B cell (primary cell): ENCODE measurements at regions not wholly inside any gene's neighbourhood (a gene's known extent, or its start where the extent isn't known, plus 50 kb on each side); places are given as distances from the start of the nearest gene placed in this dataset.

Experiments used
- ATAC-seq: fragments of 200-7000 bp; cut with Tn5 transposase; one replicate; pipeline ENCODE4 v1.10.0; 2021; ENCODE audit warnings: low read depth, mild to moderate bottlenecking, moderate number of reproducible peaks, moderate library complexity
- CTCF ChIA-PET: fragments of 350-600 bp; sonication (Branson Sonifier 250); formaldehyde crosslinking; loops from one replicate; lab custom pipeline; 2021; ENCODE audit warnings: antibody characterized with exemption, inconsistent platforms; lab: Charles Lee
- POLR2A ChIA-PET: fragments of 350-600 bp; sonication (Branson Sonifier 250); formaldehyde crosslinking; loops from one replicate; lab custom pipeline; 2021; ENCODE audit warnings: antibody characterized with exemption; lab: Charles Lee
- DNase-seq: peaks from one replicate; pipeline ENCODE4 v3.0.0; 2013
- H2AFZ ChIP-seq: 2 replicates; pipeline ENCODE4 v1.6.1; 2012; ENCODE audit warnings: mild to moderate bottlenecking, low read depth, low read length; ENCODE audit not compliant: insufficient read depth, poor library complexity, severe bottlenecking
- H3K27ac ChIP-seq, 2 donors: 1 replicate in 1 of 2; 2 replicates in 1 of 2; pipeline ENCODE4 v1.5.1; 2012 to 2013; ENCODE audit warnings: low read length in 2 of 2, mild to moderate bottlenecking in 2 of 2, moderate library complexity in 1 of 2
- H3K27me3 ChIP-seq, 4 experiments: fragments of 200-600 bp in 1 of 4; sonication (generic) in 1 of 4; replicated peaks in 1 of 4; 1 replicate in 2 of 4; 2 replicates in 2 of 4; pipeline versions ENCODE4 v1.6.1 to v1.7.0; 2013 to 2016; ENCODE audit warnings: low read length in 3 of 4, mild to moderate bottlenecking in 2 of 4, mixed read lengths in 1 of 4, moderate library complexity in 1 of 4; ENCODE audit not compliant: insufficient read depth in 4 of 4, control insufficient read depth in 3 of 4; ENCODE audit errors: control extremely low read depth in 1 of 4
- H3K36me3 ChIP-seq, 2 experiments: replicated peaks in 1 of 2; 1 replicate in 1 of 2; 2 replicates in 1 of 2; pipeline versions ENCODE4 v1.6.1 to v1.7.1; 2013; ENCODE audit warnings: low read length in 1 of 2; ENCODE audit not compliant: insufficient read depth in 2 of 2, control insufficient read depth in 1 of 2; ENCODE audit errors: control extremely low read depth in 1 of 2, extremely low read depth in 1 of 2
- H3K4me1 ChIP-seq, 2 donors: fragments of 200-600 bp in 1 of 2; sonication (generic) in 1 of 2; 1 replicate in 1 of 2; 2 replicates in 1 of 2; pipeline versions ENCODE4 v1.5.1 to v1.6.1; 2013 to 2017; ENCODE audit warnings: low read length in 2 of 2; ENCODE audit not compliant: control insufficient read depth in 2 of 2, insufficient read depth in 2 of 2
- H3K4me2 ChIP-seq: replicated peaks from 2 replicates; pipeline ENCODE3; 2012; ENCODE audit warnings: mild to moderate bottlenecking, low read depth, low read length; ENCODE audit not compliant: poor library complexity, severe bottlenecking
- H3K4me3 ChIP-seq, 5 experiments: fragments of 200-600 bp in 1 of 5; sonication (generic) in 1 of 5; 1 replicate in 3 of 5; 2 replicates in 2 of 5; pipeline versions ENCODE4 v1.5.1 to v1.7.0; 2011 to 2016; ENCODE audit warnings: low read length in 4 of 5, mild to moderate bottlenecking in 4 of 5, low read depth in 2 of 5, control low read depth in 1 of 5, moderate library complexity in 1 of 5; ENCODE audit not compliant: insufficient read depth in 1 of 5; ENCODE audit errors: control extremely low read depth in 1 of 5, extremely low read depth in 1 of 5
- H3K79me2 ChIP-seq: fragments of 200-600 bp; sonication (generic); one replicate; pipeline ENCODE4 v1.6.0; 2016; ENCODE audit warnings: low read length; ENCODE audit not compliant: control insufficient read depth, insufficient read depth
- H3K9ac ChIP-seq: fragments of 200-600 bp; sonication (generic); 2 replicates; pipeline ENCODE4 v1.6.1; 2017; ENCODE audit warnings: mild to moderate bottlenecking, low read length, moderate library complexity
- H3K9me3 ChIP-seq, 3 donors: one replicate each; pipeline versions ENCODE4 v1.6.1 to v1.7.1; 2013; ENCODE audit warnings: low read length in 2 of 3; ENCODE audit not compliant: control insufficient read depth in 2 of 3, insufficient read depth in 1 of 3; ENCODE audit errors: control extremely low read depth in 1 of 3
- H4K20me1 ChIP-seq: 2 replicates; pipeline ENCODE4 v1.6.0; 2012; ENCODE audit warnings: mild to moderate bottlenecking, low read length; ENCODE audit not compliant: insufficient read depth, control insufficient read depth, poor library complexity, severe bottlenecking
- H3K27ac Mint-ChIP-seq: one replicate; pipeline ENCODE4 v1.8.0; 2021; ENCODE audit warnings: mixed read lengths
- H3K27me3 Mint-ChIP-seq: one replicate; pipeline ENCODE4 v1.8.0; 2021; ENCODE audit warnings: mixed read lengths
- H3K4me1 Mint-ChIP-seq: one replicate; pipeline ENCODE4 v1.8.0; 2021; ENCODE audit warnings: mixed read lengths
- H3K4me3 Mint-ChIP-seq: one replicate; pipeline ENCODE4 v1.8.0; 2021; ENCODE audit warnings: mixed read lengths
- H3K9me3 Mint-ChIP-seq: one replicate; pipeline ENCODE4 v1.8.0; 2022; ENCODE audit warnings: mixed read lengths; ENCODE audit not compliant: insufficient read depth
- CTCF ChIP-seq: fragments of 200-600 bp; IDR thresholded peaks from one replicate; pipeline ENCODE4 v1.8.0; 2022; ENCODE audit warnings: antibody characterized with exemption, mild to moderate bottlenecking
- EZH2 ChIP-seq: IDR thresholded peaks from 2 replicates; pipeline ENCODE4 v1.6.1; 2012; ENCODE audit warnings: borderline replicate concordance, low read depth, mild to moderate bottlenecking, moderate library complexity, low read length; ENCODE audit not compliant: insufficient read depth, poor library complexity, severe bottlenecking
- WGBS: methylation state at CpG from one replicate; pipeline ENCODE4 v1.1.5; 2013; ENCODE audit warnings: missing lambda C conversion rate; ENCODE audit not compliant: insufficient coverage; 5-methylcytosine and 5-hydroxymethylcytosine counted together
- intact Hi-C: fragments of 100-400 bp; cut with micrococcal nuclease; formaldehyde crosslinking; loops from one replicate; pipeline ENCODE4 v1.10.0; 2022

- Mint-ChIP-seq H3K4me3 (no peak overlapping the region), H3K9me3 (no peaks in the 10 kb centered on the region), H3K4me1 (no peaks in the 10 kb centered on the region), H3K27ac (no peak overlapping the region), H3K27me3 (peaks cover 38% of the 10 kb centered on the region)
- no peak overlapping the region for H3K27ac ChIP-seq
- H3K9ac ChIP-seq = no peak overlapping the region
- POLR2A ChIA-PET = no interaction called here
- H3K4me1 ChIP-seq = no peaks in the 10 kb centered on the region
- ATAC-seq = no peak
- no peak for DNase-seq
- H3K9me3 ChIP-seq = no peaks in the 10 kb centered on the region
- WGBS = 84% methylated on average over 8 of the region's 12 CpGs
- TF ChIP-seq EZH2 (no peak), CTCF (no peak)
- H3K27me3 ChIP-seq = peaks cover 0 to 5% (median 0%) of the 10 kb centered on the region in 4 experiments
- CTCF ChIA-PET = interaction anchor here (0.6 kb wide), 1 partner anchor 1358 kb away, joined by 3 read pairs; no protein-coding TSS in a partner anchor
- no peaks in the 10 kb centered on the region for H3K79me2 ChIP-seq
- no peak overlapping the region for H3K4me2 ChIP-seq
- H4K20me1 ChIP-seq = no peaks in the 10 kb centered on the region
- H3K4me3 ChIP-seq = no peak overlapping the region
- intact Hi-C loops = no loop called here
- H3K36me3 ChIP-seq = no peaks in the 10 kb centered on the region
- H2AFZ ChIP-seq = no peak overlapping the region
Measured at GRCh38 chr22:44385781-44386180, 73.0 kb upstream of the SHISAL1 start.

- H3K4me2 ChIP-seq = no peak overlapping the region
- H3K4me1 ChIP-seq = no peaks in the 10 kb centered on the region
- no peak overlapping the region for H3K27ac ChIP-seq
- no peaks in the 10 kb centered on the region for H3K79me2 ChIP-seq
- ChIA-PET POLR2A (no interaction called here), CTCF (no interaction called here)
- no peak overlapping the region for H2AFZ ChIP-seq
- H3K27me3 Mint-ChIP-seq = peaks cover 40% of the 10 kb centered on the region
- no peak overlapping the region for H3K9ac ChIP-seq
- H3K4me3 Mint-ChIP-seq = no peak overlapping the region
- H3K9me3 Mint-ChIP-seq = no peaks in the 10 kb centered on the region
- intact Hi-C loops = no loop called here
- DNase-seq = no peak
- 96% methylated on average over 11 of the region's 14 CpGs for WGBS
- no peak overlapping the region for H3K4me3 ChIP-seq
- no peaks in the 10 kb centered on the region for H3K9me3 ChIP-seq
- H3K4me1 Mint-ChIP-seq = no peaks in the 10 kb centered on the region
- peaks cover 0 to 5% (median 0%) of the 10 kb centered on the region in 4 experiments for H3K27me3 ChIP-seq
- no peaks in the 10 kb centered on the region for H4K20me1 ChIP-seq
- no peak overlapping the region for H3K27ac Mint-ChIP-seq
- TF ChIP-seq EZH2 (no peak), CTCF (no peak)
- no peak for ATAC-seq
- no peaks in the 10 kb centered on the region for H3K36me3 ChIP-seq
Measured at GRCh38 chr22:44385296-44385610, 72.5 kb upstream of the SHISAL1 start.
